Fibroblast of peridontal ligament (primary cell): ENCODE measurements at regions not wholly inside any gene's neighbourhood (a gene's known extent, or its start where the extent isn't known, plus 50 kb on each side); places are given as distances from the start of the nearest gene placed in this dataset.

Source experiments
- DNase-seq: peaks from one replicate; pipeline ENCODE4 v3.0.0-alpha.2; 2010; ENCODE audit errors: extremely low read depth

DNA sequence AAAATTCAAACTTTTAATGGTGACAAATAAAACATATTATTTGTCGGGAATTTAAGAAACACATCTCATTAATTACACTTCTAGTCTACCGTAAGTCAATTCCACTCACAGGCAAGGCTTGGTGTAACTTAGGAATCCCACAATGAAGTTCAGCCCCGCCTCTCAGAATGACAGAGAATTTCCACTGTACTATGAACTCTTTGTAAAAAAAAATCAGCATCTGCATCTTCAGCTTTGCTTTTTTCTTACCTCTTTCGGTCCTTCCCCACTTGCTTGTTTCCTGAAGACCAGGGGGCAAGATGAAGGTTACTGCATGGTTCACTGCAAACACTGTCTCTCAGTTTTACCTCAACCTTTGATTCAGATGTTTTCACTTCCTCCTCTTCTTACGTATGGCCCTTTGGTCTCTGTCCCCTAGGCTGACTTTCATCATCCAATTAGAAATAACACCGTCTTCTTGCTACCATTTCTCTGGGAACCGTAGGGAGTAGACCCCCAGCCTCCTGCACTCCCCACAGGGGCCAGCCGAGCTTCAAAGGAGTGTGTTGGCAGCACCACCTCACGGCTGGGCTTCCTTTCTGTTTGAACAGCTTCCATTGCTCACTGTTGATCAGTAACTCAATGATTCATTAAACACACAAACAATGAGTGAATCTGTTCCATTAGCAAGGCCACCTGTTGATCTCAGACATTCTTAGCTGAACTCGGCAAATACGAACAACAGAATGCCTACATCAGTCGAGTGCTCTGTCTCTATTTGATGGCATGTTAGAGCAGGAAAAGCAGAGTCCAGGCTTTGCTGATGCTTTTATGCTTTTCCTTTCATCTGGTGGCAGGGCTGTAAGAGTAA, 343.0 kb downstream of the BMP4 start:
- DNase-seq: no peak

DNA sequence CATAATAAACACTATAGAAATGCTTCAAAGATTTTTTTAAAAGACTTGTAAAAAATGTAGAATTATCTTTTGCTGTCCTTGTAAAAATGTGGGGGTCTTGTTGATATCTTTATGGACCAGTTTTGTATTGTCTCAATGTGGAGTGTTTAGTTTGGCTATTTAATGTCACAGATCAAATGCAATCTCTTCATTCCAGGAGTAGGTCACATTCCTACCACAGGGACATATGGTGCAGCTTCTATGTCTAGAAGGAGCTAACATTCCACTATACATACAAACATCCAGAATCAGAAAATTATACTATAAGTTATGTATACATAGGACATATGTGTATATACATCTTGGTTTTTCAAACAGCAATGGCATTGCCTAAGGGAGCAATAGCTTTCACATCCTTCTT, 345.7 kb downstream of the BMP4 start:
- DNase-seq: no peak

- DNase-seq: no peak
Observed at GRCh38 chr14:53609009-53609408, 347.6 kb downstream of the BMP4 start.

GRCh38 chr14:53608369-53608768, 348.3 kb downstream of the BMP4 start:
- no peak for DNase-seq

DNA sequence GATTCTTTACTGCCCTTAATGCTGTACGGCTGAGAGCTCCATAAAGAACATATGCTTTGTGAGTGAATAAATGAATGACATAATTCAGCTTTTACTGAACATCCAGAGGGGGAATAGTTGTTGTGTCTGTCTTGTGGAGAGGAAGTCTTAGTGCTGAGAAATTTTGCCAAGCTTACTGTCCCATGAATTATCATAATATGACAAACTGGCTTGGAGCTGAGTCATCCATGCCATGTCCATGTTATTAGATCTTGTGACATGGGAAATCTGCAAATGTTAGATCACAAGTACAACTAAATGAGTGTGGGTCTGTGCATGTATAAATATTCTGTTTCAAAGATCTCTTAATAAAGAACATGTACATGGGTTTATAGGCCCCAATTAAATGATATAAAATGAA, 350.4 kb downstream of the BMP4 start:
- no peak for DNase-seq

- DNase-seq: no peak
Observed at GRCh38 chr14:53605562-53605961, 351.1 kb downstream of the BMP4 start.

- no peak for DNase-seq
Observed at GRCh38 chr14:53603994-53604393, 352.6 kb downstream of the BMP4 start.

DNA sequence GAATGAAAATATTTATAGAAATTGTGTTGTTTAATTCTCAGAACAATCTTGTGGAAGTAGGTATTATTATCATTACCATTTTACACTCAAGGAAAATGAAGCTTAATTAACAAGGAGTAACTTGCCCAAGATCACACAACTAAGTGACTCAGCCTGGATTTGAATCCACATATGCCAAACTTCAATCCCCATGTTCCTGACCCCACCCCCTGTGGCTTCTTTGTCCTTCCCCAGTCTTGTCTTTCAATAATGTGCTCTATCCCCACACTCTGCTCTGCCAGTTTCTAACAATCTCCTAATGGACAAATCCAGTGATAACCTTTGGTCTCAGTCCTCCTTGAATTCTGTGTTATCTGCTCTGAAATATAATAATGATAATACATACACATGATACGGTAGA, 355.2 kb downstream of the BMP4 start:
- DNase-seq: no peak

GRCh38 chr14:53599221-53599945, 357.2 kb downstream of the BMP4 start:
- no peak for DNase-seq

- no peak for DNase-seq
Observed at GRCh38 chr14:53596853-53597525, 359.6 kb downstream of the BMP4 start.

DNA sequence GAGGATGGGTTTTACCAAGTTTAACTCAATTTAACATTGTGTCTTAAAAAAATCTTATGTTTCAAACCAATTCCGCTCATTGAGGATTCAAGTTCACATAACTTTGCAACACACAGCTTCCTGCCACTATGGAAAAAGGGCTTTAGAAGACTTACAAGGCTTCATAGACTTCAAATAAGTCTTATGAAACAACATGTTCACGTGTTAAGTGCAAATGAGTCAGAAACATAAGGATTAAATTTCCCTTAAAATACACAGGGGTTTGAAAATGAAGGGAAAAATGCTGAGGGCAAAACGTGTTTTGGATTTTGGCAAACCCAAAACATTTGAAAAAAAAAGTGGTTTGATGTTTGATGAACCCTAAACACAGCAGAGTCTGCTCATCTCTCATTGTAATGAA, 364.8 kb downstream of the BMP4 start:
- DNase-seq: peak; percentile 73

DNA sequence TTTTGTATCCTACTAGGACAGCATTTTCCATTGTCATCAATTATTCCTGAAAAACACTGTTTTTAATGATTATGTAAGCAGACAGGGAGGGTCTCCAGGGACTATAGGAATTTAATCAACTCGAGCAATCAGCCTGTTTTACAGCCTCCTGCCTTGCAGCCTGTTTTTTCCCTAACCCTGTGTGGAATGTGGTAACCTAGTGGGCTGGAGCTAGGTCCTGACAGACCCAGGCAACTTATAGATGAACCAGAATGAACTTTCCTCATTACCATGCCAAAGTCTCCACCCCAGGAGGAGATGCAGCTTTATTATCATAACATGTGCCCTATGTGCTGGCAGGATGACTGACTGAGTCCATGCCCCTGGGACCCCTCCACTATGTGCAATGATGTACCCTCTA, 375.1 kb downstream of the BMP4 start:
- no peak for DNase-seq

DNA sequence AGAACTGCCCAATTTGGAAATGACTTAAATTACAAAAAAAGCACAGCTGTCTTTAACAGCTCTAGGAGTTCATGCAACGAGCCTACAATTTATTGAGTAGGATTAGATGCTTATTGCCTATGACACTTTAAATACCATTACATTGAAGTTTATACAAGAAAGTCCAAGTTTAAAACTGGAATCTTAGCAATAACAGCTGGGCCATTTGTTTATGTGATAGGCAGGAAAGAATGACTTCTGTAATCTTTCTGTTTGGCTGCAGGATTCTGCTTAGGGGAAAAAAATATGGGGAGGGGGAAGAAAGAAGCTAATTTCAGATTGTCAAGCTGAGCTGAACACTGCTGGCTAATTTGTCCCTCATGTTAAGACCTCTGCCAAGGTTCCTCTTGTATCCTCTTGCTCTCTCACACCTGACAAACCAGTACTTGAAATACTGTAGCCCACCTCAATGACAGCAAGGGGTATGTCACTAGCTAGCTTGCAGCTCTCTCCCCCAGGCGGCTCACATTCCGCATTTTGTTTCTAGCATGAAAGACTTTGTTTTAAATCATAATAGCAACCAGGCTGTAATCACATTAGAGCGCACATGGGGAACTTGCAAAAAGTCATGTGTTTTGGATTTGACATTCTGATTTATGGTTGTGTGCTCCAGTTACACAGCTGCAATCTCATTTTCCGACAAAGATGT, 384.8 kb downstream of the BMP4 start:
- DNase-seq: peak; percentile 79

- DNase-seq: no peak
Observed at GRCh38 chr14:53570411-53571387, 385.9 kb downstream of the BMP4 start.

GRCh38 chr14:53569446-53569845, 387.2 kb downstream of the BMP4 start:
- peak; percentile 72 for DNase-seq

- DNase-seq: no peak
Observed at GRCh38 chr14:53567236-53567780, 389.3 kb downstream of the BMP4 start.

DNA sequence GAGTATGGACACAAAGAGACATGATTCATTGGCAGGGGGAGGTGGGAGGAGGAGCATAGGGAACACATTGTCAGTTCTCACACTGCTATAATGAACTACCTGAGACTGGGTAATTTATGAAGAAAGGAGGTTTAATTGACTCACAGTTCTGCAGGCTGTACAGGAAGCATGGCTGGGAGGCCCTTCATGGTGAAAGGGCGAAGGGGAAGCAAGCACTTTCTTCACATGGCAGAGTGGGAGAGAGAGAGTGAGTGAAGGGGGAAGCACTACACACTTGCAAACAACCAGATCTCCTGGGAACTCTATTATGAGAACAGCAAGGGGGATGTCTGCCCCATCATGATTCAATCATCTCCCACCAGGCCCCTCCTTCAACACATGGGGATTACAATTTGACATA, 391.8 kb downstream of the BMP4 start:
- DNase-seq: no peak

GRCh38 chr14:53563628-53564027, 393.0 kb downstream of the BMP4 start:
- no peak for DNase-seq

GRCh38 chr14:53553221-53553620, 400.1 kb upstream of the DDHD1 start:
- DNase-seq: no peak

GRCh38 chr14:53551862-53552261, 398.7 kb upstream of the DDHD1 start:
- DNase-seq: no peak

GRCh38 chr14:53550776-53551175, 397.7 kb upstream of the DDHD1 start:
- DNase-seq: no peak
